ENCODE measurements at regions not wholly inside any gene's neighbourhood (a gene's known extent, or its start where the extent isn't known, plus 50 kb on each side); places are given as distances from the start of the nearest gene placed in this dataset.

DNA sequence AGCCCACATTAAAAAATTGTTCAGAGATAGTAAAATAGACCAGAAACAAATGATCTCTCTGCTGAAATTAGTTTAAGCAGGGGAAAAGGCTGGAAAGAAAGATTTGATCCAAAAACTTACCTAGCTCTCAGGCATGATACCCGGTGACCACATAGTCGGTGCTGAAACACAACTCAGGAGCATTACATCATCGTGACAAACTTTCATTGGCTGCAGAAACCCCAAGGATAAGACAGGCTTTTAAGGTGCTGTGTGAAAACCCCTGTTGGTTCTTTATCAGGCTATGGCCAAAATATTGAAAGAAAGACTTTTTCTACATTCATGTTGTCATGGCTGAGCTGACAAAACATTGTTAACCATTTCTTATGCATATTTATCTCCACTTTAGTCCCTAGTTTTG lies 171.7 kb upstream of the KLF12 start:
- H3K4me2 ChIP-seq (ENCODE audit: low read length), result no peak overlapping the region
- no peak overlapping the region for H3K9ac ChIP-seq (ENCODE audit: low read length)
- no peaks in the 10 kb centered on the region for H3K27me3 ChIP-seq (ENCODE audit: insufficient read depth, low read length)
- no peaks in the 10 kb centered on the region for H3F3A ChIP-seq (ENCODE audit: insufficient read depth, low read length)
- no peaks in the 10 kb centered on the region for H4K20me1 ChIP-seq (ENCODE audit: insufficient read depth, low read length)
- no peak overlapping the region for H2AFZ ChIP-seq (ENCODE audit: low read length)
- no peaks in the 10 kb centered on the region for H3K4me1 ChIP-seq (ENCODE audit: insufficient read depth, low read length, severe bottlenecking)
- no peaks in the 10 kb centered on the region for H3K9me2 ChIP-seq (ENCODE audit: low read depth, low read length)
- no peaks in the 10 kb centered on the region for H3K79me2 ChIP-seq (ENCODE audit: insufficient read depth, low read length)
- no peak for TF ChIP-seq EZH2 (IDR thresholded peaks at IDR 0.05; ENCODE audit: borderline replicate concordance, low read length)
- TF ChIP-seq CTCF (IDR thresholded peaks at IDR 0.05; ENCODE audit: low read length), result no peak
- no peak overlapping the region for H3K27ac ChIP-seq (ENCODE audit: low read depth, low read length, poor library complexity, severe bottlenecking)
- no peaks in the 10 kb centered on the region for H3K36me3 ChIP-seq (ENCODE audit: insufficient read depth, low read length)
- H3K4me3 ChIP-seq (ENCODE audit: low read depth, low read length, poor library complexity, severe bottlenecking), result no peak overlapping the region
- H3K9me3 ChIP-seq (ENCODE audit: low read length), result no peaks in the 10 kb centered on the region

- Histone ChIP-seq H3K4me2 (ENCODE audit: low read length) (no peak overlapping the region), H3K36me3 (ENCODE audit: insufficient read depth, low read length) (no peaks in the 10 kb centered on the region), H3K4me1 (ENCODE audit: insufficient read depth, low read length, severe bottlenecking) (no peaks in the 10 kb centered on the region), H4K20me1 (ENCODE audit: insufficient read depth, low read length) (no peaks in the 10 kb centered on the region), H3K79me2 (ENCODE audit: insufficient read depth, low read length) (no peaks in the 10 kb centered on the region), H3K9ac (ENCODE audit: low read length) (no peak overlapping the region), H3F3A (ENCODE audit: insufficient read depth, low read length) (no peaks in the 10 kb centered on the region), H3K9me3 (ENCODE audit: low read length) (no peaks in the 10 kb centered on the region), H3K4me3 (ENCODE audit: low read depth, low read length, poor library complexity, severe bottlenecking) (no peak overlapping the region), H3K27ac (ENCODE audit: low read depth, low read length, poor library complexity, severe bottlenecking) (no peak overlapping the region), H3K27me3 (ENCODE audit: insufficient read depth, low read length) (no peaks in the 10 kb centered on the region; the same call in 1 of the 2 replicates), H2AFZ (ENCODE audit: low read length) (no peak overlapping the region), H3K9me2 (ENCODE audit: low read depth, low read length) (no peaks in the 10 kb centered on the region)
- TF ChIP-seq CTCF (IDR thresholded peaks at IDR 0.05; ENCODE audit: low read length) (no peak), EZH2 (IDR thresholded peaks at IDR 0.05; ENCODE audit: borderline replicate concordance, low read length) (no peak)
Observed at GRCh38 chr13:74301258-74301935, 167.2 kb upstream of the KLF12 start.

- no peaks in the 10 kb centered on the region for H3K4me1 ChIP-seq (ENCODE audit: insufficient read depth, low read length, severe bottlenecking)
- H3K36me3 ChIP-seq (ENCODE audit: insufficient read depth, low read length), result no peaks in the 10 kb centered on the region
- no peaks in the 10 kb centered on the region for H3K9me3 ChIP-seq (ENCODE audit: low read length)
- no peak overlapping the region for H2AFZ ChIP-seq (ENCODE audit: low read length)
- H3K4me2 ChIP-seq (ENCODE audit: low read length), result no peak overlapping the region
- no peak overlapping the region for H3K4me3 ChIP-seq (ENCODE audit: low read depth, low read length, poor library complexity, severe bottlenecking)
- no peaks in the 10 kb centered on the region; the same call in 1 of the 2 replicates for H3K27me3 ChIP-seq (ENCODE audit: insufficient read depth, low read length)
- no peaks in the 10 kb centered on the region for H3K79me2 ChIP-seq (ENCODE audit: insufficient read depth, low read length)
- H3K9ac ChIP-seq (ENCODE audit: low read length), result no peak overlapping the region
- no peak overlapping the region for H3K27ac ChIP-seq (ENCODE audit: low read depth, low read length, poor library complexity, severe bottlenecking)
- no peaks in the 10 kb centered on the region for H4K20me1 ChIP-seq (ENCODE audit: insufficient read depth, low read length)
- H3F3A ChIP-seq (ENCODE audit: insufficient read depth, low read length), result no peaks in the 10 kb centered on the region
- TF ChIP-seq CTCF (IDR thresholded peaks at IDR 0.05; ENCODE audit: low read length), result no peak
- no peak for TF ChIP-seq EZH2 (IDR thresholded peaks at IDR 0.05; ENCODE audit: borderline replicate concordance, low read length)
- H3K9me2 ChIP-seq (ENCODE audit: low read depth, low read length), result no peaks in the 10 kb centered on the region
Observed at GRCh38 chr13:74300162-74300561, 166.0 kb upstream of the KLF12 start.

Measured in OCI-LY1 (cell line).